ENCODE measurements at regions not wholly inside any gene's neighbourhood (a gene's known extent, or its start where the extent isn't known, plus 50 kb on each side); places are given as distances from the start of the nearest gene placed in this dataset.
"Not testable (repeated sequence)": the region's sequence is repeated elsewhere in the genome, so short reads cannot be mapped to it uniquely, and the experiment has no call there.

GRCh38 chr5:145429170-145429569 lies 406.0 kb downstream of the PRELID2 start:
- TF ChIP-seq CTCF (IDR thresholded peaks at IDR 0.05; ENCODE audit: low read depth, low read length, missing control alignments): no peak
- H3K4me3 ChIP-seq (replicated peaks; ENCODE audit: low read depth, low read length): no peak overlapping the region
- no peak for DNase-seq (ENCODE audit: extremely low read depth, low read depth)

GRCh38 chr5:145408048-145408341 lies 427.1 kb downstream of the PRELID2 start:
- no peak for TF ChIP-seq CTCF (IDR thresholded peaks at IDR 0.05; ENCODE audit: low read depth, low read length, missing control alignments)
- no peak for DNase-seq (ENCODE audit: extremely low read depth, low read depth)
- no peak overlapping the region for H3K4me3 ChIP-seq (replicated peaks; ENCODE audit: low read depth, low read length)

GRCh38 chr5:145407300-145408047 lies 427.7 kb downstream of the PRELID2 start:
- DNase-seq (ENCODE audit: extremely low read depth, low read depth): no peak
- H3K4me3 ChIP-seq (replicated peaks; ENCODE audit: low read depth, low read length): no peak overlapping the region
- no peak for TF ChIP-seq CTCF (IDR thresholded peaks at IDR 0.05; ENCODE audit: low read depth, low read length, missing control alignments)

GRCh38 chr5:145403992-145404391 lies 431.1 kb downstream of the PRELID2 start:
- no peak for DNase-seq (ENCODE audit: extremely low read depth, low read depth)
- no peak for TF ChIP-seq CTCF (IDR thresholded peaks at IDR 0.05; ENCODE audit: low read depth, low read length, missing control alignments)
- no peak overlapping the region for H3K4me3 ChIP-seq (replicated peaks; ENCODE audit: low read depth, low read length)

- TF ChIP-seq CTCF (IDR thresholded peaks at IDR 0.05; ENCODE audit: low read depth, low read length, missing control alignments): no peak
- no peak overlapping the region for H3K4me3 ChIP-seq (replicated peaks; ENCODE audit: low read depth, low read length)
- no peak for DNase-seq (ENCODE audit: extremely low read depth, low read depth)
Observed at GRCh38 chr5:145396888-145397287, 438.3 kb downstream of the PRELID2 start.

GRCh38 chr5:145395151-145395550 lies 440.0 kb downstream of the PRELID2 start:
- H3K4me3 ChIP-seq (replicated peaks; ENCODE audit: low read depth, low read length); DNase-seq (ENCODE audit: extremely low read depth, low read depth): not testable (repeated sequence)

GRCh38 chr5:145393426-145393825 lies 441.7 kb downstream of the PRELID2 start:
- no peak for DNase-seq (ENCODE audit: extremely low read depth, low read depth)

More at GRCh38 chr5:145393426-145393825, 441.7 kb downstream of the PRELID2 start:
- TF ChIP-seq CTCF (IDR thresholded peaks at IDR 0.05; ENCODE audit: low read depth, low read length, missing control alignments): no peak
- no peak overlapping the region for H3K4me3 ChIP-seq (replicated peaks; ENCODE audit: low read depth, low read length)

All from HFF-Myc (cell line).